HG03175 (cell line): ENCODE measurements at regions not wholly inside any gene's neighbourhood (a gene's known extent, or its start where the extent isn't known, plus 50 kb on each side); places are given as distances from the start of the nearest gene placed in this dataset.
"Not testable (repeated sequence)": the region's sequence is repeated elsewhere in the genome, so short reads cannot be mapped to it uniquely, and the experiment has no call there.

Source experiments
- ATAC-seq: cut with Tn5 transposase; IDR thresholded peaks from one replicate; pipeline ENCODE4 v1.9.1; 2021; ENCODE audit warnings: mild to moderate bottlenecking, moderate library complexity; ENCODE audit not compliant: unreplicated experiment

DNA sequence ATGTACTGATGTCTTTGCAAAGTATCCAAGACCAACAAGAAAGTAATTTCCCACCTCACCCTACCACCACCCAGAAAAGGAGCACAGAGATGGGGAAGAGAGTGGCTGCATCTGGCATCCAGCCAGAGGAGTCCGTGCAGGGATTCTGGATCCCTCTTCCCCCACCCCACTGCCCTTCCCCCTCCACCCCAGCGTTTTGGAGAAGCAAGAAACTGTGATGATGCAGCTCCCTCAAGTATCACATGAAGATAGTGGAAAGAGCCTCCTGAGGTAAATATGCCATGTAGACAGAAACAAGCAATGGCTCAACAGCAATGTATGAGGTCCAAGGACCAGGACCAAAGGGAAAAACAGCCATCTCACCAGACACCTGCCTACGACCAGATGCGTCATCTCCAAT, 153.8 kb downstream of the DEPDC1B start:
- no peak for ATAC-seq

DNA sequence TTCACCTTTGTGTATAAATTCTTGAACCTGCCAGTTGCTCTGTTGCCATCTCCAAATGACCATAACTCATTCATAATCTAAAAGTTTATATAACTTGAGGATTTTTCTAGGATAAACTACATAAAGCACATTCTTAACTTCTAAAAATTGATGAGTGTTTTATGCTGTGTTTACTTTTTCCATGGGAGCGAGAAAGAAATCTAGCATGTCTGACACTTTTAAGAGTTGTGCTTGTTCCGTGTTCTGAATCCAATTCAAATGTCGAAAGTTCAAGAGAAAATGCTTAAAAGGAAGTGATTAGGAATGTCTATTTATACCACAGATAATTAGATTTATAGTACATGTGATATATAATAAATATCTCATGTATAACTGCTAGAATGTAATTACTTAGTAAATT, 154.4 kb downstream of the DEPDC1B start:
- ATAC-seq, result no peak

DNA sequence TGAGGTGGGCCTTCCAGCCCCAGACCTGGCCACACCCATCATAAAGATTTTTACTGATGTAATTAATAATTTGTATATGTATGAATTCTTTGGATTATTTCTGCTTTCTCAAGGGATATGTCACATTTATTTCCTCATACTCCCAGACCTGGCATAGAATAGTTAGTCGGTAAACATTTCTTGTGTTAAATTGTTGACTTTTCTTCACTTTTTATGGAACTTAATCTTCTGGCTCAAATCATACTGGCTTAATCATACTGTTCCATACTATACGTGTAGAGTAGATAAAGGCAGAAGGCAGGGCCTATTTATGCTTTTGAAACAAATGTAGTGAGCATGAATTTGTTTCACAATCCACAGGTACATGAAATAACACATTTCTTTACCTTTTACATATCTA, 155.8 kb downstream of the DEPDC1B start:
- ATAC-seq, result no peak

DNA sequence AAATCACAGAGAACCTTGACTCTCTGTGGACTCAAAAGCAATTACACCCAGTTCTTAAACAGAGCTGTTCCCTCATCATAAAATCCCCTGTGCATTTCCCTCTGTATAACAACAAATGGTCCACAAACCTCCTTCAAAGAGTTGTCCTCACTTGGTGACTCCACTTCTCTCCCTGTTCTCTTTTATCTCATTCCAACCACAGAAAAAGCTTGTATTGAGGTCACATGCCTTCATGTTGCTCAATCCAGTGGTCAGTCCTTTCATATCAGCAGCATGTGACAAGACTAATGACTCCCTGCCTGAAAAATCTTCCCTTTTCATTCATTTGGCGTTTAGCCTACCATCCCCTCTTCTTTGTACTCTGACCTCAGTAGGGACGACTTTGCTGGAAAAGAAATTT, 158.0 kb downstream of the DEPDC1B start:
- ATAC-seq, result no peak

- peak; percentile 85 for ATAC-seq
Measured at GRCh38 chr5:60540856-60541805, 158.8 kb downstream of the DEPDC1B start.

GRCh38 chr5:60538955-60539866, 160.8 kb downstream of the DEPDC1B start:
- peak; percentile 36 for ATAC-seq

- no peak for ATAC-seq
Measured at GRCh38 chr5:60538426-60538825, 161.5 kb downstream of the DEPDC1B start.

GRCh38 chr5:60535951-60536350, 164.0 kb downstream of the DEPDC1B start:
- no peak for ATAC-seq

GRCh38 chr5:60535198-60535597, 164.8 kb downstream of the DEPDC1B start:
- peak; percentile 56 for ATAC-seq

DNA sequence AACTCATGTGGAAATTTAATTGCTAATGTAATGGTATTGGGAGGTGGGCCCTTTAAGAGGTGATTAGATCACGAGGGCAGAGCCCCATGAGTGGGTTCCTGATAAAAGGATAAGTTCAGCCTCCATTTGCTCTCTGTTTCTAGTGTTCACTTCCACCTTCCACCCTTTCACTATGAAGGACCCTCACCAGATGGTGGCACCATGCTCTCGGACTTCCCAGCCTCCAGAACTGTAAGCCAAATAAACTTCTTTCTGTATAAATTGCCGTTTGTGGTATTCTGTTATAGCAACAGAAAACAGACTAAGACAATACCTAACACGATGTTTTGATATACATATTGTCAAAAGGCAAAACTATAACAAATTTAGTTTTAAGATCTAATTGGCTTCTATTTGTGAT, 166.2 kb downstream of the DEPDC1B start:
- no peak for ATAC-seq

GRCh38 chr5:60532796-60533195, 167.2 kb downstream of the DEPDC1B start:
- ATAC-seq, result not testable (repeated sequence)

- not testable (repeated sequence) for ATAC-seq
Measured at GRCh38 chr5:60530144-60530848, 169.7 kb downstream of the DEPDC1B start.

- no peak for ATAC-seq
Measured at GRCh38 chr5:60529001-60529400, 171.0 kb downstream of the DEPDC1B start.

- ATAC-seq, result no peak
Measured at GRCh38 chr5:60527072-60527471, 172.9 kb downstream of the DEPDC1B start.

DNA sequence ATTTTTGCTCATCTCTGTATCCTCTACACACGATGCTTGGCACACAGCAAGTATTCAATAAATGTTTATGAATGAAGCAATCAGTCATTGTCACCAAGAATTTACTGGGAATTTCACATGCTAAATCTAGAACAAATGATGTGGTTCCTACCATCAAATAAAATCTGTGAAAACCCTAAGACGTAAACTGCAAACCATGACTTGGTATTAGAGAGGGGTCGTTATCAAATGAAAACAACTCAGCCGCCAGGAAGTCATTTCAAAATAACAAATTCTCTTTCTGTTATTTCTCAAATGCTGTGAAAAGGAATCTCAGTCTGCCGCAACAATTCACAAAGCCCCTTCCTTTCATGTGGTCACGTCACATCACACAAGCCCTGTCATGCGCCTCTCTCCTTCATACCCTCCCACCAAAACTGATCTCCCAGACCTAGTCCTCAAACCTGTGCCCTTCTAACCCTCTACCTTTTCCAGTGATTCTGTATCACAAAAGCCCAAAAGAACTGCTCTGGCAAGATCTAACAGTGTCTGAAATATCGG, 173.6 kb downstream of the DEPDC1B start:
- ATAC-seq, result no peak

DNA sequence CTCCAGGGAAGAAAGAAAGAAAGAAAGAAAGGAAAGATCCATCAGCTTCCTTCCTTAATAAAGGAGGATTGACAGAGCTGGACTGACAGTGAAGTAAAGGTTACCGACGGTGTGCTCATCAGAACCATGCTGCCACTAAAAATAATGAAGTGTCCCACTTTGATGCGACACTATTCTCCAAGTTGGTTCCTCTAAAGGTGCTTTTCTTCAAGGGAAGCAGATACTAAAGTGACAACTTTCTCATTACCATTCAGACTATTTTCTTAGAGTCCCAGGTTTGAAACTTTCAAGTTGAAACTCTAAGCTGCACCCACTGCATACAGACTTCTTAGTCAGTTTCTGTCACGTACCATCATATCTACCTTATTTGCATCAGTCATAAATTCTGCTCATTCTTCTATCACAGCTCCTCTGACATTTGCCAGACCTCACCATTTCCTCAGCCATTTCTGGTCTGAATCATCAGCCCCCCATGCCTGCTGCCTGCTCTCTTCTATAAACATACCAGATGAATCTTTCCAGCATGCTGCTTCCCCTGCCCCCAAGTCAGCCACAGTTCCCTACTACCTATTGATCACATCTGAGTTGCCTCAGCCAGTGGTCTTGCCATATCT, 177.6 kb downstream of the DEPDC1B start:
- peak; percentile 80 for ATAC-seq

DNA sequence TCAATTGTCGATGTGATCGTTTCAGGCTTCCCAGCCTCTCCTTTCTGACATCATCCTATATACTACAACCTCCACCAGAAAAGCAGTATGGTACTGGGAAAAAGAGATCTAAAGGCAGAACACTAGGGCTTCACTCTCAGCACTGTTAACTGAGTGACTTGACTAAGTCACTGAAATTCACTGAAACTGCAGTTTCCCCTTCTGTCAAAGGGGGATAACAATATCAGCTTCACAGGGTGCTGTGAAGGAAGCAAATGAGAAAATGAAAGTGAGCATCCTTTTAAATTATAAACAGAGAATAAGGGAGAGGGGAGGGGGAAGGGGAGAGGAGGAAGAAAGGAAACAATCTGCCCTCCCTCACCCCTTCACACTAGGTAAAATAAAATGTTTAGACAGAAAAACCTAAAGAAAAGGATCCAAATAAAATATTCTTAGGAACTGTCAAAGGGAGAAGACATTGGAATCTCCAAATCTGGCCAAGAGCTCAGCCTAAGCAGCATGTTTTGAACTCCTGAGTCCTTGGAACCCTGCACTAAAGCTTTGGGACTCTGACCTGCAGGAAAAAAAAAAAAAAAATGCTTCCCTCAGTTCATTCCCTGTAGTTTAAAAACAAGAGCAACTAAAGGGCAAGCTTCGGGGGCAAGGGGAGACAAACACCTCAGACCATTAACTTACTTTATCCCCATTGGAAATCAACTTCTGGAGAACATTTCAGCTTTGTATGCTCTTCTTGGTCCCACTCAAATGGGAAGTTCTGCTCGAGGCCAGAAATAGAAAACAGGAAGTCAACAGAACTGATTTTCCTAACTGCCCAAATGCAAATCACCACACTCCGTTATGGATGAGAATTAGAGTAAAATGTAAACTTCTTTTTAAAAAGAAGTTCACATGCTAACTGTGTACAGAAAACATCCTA, 178.3 kb downstream of the DEPDC1B start:
- ATAC-seq, result peak; percentile 60

DNA sequence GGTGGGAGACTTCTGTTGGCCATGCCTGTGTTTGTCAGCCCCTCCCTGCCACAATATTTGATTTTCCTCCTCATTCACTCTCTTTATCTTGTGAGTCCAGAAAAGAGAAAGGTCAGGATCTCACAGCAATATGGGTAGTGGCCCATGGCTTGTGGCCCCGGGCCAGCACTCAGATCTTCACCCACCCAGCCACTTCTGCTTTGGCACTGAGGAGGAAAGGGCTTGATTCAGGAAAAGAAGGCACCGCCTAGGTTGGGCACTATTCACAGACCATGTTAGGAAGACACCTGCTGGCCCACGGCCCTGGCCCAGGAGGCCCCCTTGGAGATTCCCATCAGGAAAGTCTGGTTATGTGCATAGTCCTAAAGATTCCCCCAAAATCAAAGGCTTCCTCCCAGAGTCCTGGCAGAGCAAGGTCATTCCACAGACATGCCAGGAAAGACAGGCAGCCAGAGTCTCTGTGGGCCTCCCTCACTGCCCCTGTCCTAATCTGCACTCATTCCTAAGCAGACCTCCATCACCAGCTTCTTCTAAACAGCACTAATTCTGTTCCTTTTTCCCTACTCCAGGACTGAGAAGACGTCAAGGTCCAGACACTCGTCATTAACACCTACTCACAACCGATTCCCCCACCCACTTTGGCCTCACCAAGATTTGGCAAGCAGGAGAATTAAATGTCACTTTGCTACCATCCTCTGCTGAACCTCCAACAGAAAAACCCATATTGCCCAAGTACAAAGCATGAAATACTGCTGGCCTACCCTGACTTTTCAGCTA, 179.3 kb downstream of the DEPDC1B start:
- ATAC-seq, result no peak
